Esophagus squamous epithelium (tissue), 4 donors: ENCODE measurements at regions not wholly inside any gene's neighbourhood (a gene's known extent, or its start where the extent isn't known, plus 50 kb on each side); places are given as distances from the start of the nearest gene placed in this dataset.

Experiments
- CTCF ChIP-seq, 6 experiments: fragments of 450-650 bp in 4 of 6; fragments of 200-600 bp in 2 of 6; sonication (generic) in 2 of 6; IDR thresholded peaks; one replicate each; pipeline ENCODE4 v1.5.1; 2016 to 2019; ENCODE audit warnings: antibody characterized with exemption in 6 of 6, mild to moderate bottlenecking in 4 of 6, moderate library complexity in 4 of 6
- POLR2A ChIP-seq, 4 donors: fragments of 450-650 bp; IDR thresholded peaks; one replicate each; pipeline ENCODE4 v1.6.1; 2017; ENCODE audit warnings: antibody characterized with exemption in 4 of 4, mild to moderate bottlenecking in 4 of 4, moderate library complexity in 3 of 4

DNA sequence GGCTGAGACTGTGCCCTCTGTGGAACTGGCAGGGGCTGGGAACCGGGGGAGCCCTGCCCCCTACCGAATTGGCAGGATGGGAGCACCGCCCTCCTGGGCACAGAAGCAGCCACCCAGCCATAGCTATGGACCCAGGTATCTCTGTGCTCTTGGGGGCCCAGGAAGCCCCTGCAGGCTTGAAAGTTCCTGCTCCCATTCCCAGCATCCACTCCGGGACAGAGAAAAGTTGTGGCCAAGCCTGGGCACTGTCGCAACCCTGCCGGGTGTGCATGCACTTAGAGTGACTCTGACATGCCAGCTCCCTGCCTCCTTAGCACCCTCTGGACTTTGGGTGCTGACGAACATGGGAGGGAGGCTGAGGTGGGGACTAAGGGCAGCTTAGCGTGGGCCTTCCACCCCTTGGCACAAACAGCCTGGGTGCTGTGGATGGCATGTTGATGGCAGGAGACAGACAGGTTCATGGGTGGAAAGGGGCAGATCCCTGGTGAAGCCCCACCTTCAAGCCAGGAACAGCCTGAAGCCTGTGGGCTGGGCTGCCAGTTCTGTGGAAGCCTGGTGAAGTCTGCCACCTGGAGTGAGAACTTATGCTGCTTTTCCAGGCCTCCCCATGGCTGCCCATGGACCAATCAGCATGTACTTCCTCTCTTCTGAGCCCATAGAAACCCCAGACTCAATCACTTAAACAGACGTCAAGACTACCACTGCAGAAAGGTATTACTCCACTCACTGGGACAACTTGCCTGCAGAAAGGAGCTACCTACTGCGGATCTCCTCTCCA lies 279.0 kb downstream of the ATXN7L3B start:
- no peak for TF ChIP-seq CTCF (IDR thresholded peaks at IDR 0.05)
- TF ChIP-seq POLR2A (IDR thresholded peaks at IDR 0.05), result no peak
